Stimulated activated naive CD4-positive, alpha-beta T cell treated with Interleukin-2 at 50 U/mL for 16 hours (primary cell): ENCODE measurements at regions not wholly inside any gene's neighbourhood (a gene's known extent, or its start where the extent isn't known, plus 50 kb on each side); places are given as distances from the start of the nearest gene placed in this dataset.

Experiments
- DNase-seq: peaks from one replicate; lab custom pipeline; 2025; lab: John Stamatoyannopoulos, UW

DNA sequence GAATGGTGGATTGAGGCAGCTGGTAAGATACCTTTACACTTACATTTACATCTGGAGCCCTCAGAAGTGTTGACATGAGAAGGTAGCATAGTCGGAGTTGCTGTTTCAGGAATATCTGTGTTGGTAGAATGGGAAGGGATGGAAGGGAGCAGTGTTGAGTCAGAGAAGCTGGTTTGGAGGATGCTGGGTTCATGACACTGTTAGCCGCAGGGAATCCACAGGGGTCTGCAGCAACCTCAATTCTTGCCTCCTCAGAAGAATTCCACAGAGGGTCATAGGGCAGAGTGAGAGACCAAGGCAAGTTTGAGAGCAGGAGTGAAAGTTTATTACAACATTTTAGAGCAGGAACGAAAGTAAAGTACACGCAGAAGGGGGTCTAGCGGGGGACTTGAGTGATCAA lies 536.8 kb downstream of the QKI start:
- no peak for DNase-seq

DNA sequence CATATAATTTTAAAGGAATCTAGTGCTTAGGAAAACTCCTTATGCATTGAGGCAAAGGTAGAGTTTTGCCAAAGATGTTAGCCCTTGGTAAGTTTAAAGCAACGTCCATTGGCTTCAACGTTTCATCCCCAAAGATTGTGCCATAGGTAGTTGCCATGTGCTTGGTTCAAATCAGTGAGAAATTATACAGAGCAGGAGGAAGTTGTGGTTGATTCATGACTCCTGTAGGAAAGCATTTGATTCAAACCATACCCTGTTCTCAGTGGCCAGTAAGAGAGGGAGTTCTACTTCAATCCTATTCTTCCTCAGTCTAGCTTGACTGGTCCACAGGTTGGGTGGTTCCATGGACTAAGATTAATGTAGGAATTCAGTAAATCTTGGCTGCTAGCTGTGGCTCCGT lies 535.6 kb downstream of the QKI start:
- DNase-seq = no peak

DNA sequence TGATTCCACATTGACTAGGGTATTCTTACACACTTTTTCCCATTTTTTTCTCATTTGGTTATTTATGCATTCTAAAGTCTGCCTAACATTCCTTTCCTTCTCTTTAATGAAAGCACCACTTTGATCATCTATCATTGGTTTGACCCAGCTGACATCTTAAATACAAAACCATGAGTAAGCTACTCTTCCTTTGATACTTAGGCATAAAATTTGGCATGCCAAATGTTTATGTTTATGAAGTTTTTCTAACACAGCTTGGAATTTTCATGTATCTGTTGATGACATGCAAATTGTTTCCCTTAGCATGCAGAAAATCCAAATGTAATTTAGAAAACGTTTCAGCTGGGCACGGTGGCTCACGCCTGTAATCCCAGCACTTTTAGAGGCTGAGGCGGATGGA lies 534.9 kb downstream of the QKI start:
- no peak for DNase-seq

DNA sequence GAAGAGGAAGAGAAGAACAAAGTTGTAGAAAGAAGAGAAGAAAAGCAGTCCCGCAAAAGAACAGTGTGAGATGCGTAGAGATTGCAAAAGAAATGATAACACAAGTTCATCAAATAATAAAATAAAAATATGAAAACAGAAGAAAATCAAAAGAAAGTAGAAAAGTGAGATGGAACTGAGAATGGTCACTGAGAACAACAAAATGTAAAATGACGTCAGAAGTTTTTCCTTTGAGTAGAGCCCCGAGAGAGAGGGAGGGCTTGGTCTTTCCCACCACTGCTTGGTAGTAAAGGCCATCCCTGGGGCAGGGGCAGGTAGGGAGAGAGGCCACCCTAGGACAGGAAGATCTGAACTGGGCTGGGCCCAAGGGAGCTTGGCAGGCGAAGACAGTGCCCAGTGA lies 533.7 kb downstream of the QKI start:
- no peak for DNase-seq

DNA sequence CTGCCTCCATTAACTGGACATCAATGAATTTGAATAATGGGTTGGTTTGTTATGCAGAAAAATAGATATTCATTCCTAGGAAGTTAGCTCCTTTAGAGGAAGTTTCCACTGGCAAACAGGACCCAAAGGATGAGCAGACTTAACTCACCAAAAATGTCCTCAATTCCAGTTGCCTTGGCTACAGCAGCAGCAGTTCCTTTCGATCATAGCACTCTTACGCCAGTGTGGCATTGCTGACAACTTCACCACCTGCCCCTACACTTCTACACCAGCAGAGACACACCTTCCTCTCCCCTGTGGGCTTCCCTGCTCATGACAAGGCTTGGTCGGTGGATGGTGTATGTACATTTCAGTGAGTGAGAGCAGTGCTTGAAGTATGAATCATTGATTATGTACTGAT lies 532.8 kb downstream of the QKI start:
- no peak for DNase-seq

DNA sequence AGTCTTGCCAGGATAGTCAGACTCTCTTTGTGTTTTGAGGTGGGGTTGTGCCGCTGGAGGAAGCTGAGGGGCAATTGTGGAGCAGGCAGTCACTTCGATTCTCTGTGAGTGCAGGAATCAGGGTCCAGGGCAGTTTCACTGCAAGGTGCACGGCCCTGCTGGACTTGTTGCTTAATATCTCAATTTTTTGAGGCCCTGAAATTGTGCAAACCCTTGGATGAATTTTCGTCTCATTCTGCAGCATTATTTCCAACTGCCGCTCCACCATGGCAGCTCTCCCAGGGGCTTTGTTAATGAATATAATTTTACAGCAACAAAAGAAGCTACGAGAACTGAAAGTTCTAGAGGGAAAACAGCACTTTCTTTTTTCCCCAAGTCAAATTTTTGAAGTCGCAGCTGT lies 531.9 kb downstream of the QKI start:
- DNase-seq = no peak

DNA sequence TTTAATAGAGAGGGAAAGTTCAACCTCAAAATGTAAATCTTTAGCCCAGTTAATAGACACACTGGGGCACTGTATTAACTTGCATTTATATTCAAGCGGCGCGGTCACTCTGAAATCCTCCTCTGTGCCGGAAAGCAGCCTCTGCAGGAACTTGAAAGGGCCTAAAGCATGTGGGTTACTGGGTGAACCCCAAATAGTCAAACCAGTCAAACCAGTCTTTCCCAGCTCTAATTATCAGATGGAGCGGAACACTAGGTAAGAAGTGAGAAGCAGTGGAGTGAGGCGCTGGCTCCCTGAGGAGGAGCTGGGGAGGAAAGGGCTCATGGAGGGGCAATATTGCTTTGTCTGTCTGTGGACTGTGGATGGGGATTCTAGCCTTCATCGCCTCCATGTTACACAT lies 531.3 kb downstream of the QKI start:
- no peak for DNase-seq

DNA sequence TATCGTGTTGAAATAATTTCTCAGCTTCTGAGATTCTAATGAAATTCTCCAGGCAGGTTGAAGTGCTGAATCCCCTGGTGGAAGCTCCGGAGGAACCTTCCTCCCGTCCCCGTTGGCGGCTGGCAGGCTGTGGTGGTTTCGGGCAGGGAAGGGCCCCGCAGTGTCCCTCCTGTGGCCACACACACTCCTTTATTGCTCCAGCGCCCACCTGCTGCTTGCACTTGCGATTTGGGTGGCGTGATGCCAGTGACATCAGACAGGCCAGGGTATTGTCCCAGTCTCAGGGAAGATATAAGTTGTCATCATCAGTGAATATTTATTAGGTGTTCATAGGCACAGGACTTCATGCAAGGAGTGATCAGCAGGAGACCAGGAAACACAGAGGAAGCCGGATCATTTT lies 530.4 kb downstream of the QKI start:
- DNase-seq = no peak

DNA sequence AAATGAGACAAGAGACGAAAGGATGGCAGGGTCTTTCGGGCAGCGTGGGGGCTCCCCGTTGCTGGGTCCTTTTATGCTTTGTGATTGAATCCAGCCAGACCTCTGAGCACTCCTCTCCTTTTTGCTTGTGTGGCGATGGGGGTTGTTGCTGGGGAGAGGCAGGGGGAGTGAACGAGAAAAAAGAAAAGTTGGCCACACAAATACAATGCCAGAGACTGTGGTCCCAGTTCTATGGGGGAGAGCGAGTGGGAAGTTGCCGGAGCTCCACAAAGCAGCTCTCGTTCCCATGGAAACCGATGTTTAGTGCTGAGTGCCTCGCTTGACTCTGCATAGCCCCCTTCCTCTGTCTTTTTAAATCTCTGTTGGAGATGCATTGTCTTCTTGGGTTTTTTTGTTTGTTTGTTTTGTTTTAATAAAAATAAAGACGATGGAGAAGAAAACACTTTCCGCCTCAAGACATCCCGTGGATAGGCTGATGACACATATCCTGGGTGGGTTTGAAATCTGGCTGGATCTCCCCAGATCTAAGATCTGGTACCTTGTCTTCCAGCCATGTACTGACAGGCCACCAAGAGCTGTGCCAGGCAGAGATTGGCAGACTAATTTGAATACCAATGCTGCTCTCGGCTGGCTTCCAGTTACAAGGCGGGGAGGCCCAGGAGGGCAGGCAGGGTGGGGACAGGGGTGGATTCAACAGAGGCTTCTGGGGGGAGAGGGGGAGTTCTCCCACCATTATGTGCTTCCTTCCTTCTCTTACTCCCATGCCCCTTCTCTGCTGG lies 529.3 kb downstream of the QKI start:
- no peak for DNase-seq

DNA sequence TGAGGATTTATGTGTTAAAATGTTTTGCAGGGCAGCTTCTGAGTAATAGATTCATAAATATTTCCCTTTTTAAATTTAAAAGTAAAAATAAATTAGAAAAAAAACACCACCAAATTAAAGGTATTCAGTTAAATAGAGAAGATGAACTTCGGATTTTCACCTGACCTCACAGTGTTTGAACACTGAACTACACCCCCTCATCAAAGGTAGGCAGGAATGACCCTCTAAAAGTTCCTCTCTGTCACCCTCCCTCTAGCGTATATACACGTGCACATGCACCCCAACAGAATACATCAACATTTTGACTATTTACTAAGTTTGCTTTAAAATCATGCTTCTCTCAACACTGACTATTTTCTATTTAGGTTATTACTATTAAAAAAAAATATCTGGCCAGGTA lies 528.3 kb downstream of the QKI start:
- DNase-seq = no peak

DNA sequence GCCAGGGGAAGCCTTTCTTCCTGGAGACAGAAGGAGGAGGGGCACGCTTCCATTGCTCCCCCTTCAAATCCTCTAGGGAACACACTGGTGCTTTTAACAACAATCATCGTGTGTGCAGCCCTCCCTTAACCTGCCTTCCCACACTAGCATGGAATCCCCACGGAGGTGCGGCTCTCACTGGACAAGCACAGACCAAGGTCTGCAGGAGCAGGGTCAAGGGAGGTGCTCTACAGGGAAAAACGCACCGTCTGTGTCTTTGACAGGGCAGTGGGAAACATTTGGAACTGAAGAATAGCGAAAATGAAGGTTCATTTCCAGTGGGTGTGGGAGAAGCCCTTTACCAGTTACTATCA lies 527.1 kb downstream of the QKI start:
- no peak for DNase-seq

DNA sequence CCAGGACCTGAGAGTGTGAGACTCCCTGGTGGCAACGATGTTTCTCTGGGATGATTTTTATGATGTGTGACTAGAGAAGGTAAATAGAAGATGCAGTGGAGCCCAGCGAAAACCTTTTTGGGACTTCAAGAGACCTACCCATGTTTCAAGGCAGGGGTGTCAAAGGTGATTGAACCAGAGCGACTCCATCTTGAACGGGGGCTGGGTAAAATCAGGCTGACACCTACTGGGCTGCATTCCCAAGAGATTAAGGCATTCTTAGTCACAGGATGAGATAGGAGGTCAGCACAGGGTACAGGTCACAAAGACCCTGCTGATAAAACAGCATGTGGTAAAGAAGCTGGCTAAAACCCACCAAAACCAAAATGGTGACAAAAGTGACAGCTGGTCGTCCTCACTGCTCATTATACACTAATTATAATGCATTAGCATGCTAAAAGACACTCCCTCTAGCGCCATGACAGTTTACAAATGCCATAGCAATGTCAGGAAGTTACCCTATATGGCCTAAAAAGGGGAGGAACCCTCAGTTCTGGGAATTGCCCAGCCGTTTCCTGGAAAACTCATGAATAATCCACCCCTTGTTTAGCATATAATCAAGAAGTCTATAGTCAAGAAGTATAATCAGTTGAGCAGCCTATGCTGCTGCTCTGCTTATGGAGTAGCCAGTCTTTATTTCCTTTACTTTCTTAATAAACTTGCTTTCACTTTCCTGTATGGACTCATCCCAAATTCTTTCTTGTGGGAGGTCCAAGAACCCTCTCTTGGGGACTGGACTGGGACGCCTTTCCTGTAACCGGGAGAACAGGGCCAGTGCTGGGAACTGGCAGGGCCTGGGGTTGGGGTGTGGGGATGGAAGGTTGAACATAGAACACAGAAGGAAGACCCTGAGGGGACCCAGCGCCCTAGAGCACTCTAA lies 526.4 kb downstream of the QKI start:
- DNase-seq = no peak

DNA sequence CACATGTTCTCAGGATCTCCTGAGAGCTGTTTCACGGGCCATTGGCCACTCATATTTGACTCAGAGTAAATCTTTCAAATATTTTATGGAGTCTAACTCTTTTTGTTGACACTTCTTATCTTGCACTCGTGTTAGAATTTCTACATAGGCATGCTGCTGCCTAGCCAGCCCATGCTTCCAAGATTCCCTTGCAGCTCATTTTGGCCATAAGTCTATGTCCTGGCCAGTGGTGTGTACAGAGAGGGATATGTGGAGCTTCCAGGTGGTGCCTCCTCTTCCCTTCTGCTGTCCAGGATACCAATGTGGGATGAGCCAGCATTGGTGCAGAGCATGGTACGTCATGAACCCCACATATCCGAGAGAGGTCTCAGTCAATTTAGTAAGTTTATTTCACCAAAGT lies 522.6 kb downstream of the QKI start:
- no peak for DNase-seq

DNA sequence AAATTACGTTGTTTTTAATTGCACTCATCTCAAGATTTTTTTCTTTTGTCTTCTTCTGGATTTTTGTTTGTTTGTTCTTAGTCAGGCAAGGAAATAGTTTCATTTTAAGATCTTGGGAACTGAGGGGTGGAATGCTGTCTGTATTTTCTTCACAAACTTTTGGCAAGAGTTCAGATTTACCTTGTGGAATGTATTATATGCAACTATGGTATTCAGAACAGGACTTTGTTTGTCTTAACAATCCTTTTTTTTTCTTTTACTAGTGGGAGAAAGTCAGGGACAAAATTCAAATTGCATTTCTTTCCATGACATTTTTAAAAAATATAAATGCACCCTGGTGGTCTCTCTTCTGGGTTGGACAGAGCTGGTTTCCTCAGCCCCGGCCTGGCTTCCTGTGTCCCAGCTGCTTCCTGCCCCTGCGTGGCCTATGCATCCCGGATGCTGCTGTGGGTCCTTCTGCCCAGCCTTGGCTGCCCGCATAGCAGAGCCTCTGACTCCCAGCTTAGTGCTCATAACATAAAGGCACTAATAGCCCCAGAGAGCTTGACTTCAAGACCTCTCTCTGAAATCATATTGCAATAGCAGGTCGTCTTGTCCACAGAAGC lies 520.7 kb downstream of the QKI start:
- no peak for DNase-seq

DNA sequence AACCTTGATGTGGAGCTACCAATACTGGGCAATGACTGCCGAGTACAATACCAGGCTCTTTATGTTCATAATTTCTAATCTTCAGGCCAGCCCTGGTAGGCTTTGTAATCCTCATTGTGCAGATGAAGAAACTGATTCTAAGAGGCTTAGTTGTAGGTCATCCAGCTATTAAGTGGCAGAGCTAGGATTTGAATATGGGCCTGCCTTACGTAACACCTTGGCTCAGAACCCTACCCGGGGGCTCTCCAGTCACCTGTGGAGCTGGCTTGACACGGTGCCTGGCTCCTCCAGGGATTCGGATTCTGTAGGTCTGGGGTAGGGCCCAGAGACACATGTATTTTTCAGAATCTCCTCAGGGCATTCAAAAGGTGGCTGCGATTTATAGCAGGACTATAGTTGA lies 515.5 kb downstream of the QKI start:
- DNase-seq = no peak

DNA sequence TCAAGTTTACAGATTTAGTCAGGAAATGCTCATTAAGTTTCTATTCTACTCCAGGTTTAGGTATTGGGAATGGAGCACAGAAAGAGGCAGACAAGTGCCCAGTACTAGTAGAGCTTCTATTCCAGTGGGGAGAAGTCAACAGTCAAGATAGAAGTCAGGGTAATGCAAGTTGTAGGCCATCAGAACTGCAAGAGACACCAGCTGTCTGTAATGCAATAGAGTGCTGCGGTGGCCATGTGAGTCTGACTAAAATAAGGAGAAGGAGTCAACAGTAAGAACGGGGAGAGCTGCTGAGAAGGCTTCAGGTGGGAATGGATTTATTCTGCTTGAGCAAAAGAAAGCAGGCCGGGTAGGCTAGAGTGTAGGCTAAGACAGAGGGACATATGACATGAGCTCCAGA lies 515.0 kb downstream of the QKI start:
- no peak for DNase-seq

DNA sequence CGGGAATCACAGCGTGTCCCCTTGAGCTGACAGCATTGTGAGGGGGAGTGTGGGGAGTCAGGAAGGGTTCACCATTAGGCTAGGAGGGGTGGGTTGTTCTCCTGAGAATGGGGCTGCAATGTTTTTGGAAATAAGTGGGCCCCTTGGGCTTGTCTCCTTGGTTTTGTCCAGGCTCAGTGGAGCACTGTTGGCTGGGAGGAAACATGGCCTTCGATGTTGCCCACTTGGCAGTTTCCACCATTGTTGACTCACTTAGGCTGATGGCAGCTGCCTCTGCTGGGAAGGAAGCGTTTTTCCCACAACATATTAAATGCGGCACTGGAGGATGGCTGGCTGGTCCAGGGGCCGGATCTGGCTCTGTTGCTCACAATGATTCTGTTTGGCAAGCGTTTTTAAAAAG lies 512.1 kb downstream of the QKI start:
- DNase-seq = no peak

DNA sequence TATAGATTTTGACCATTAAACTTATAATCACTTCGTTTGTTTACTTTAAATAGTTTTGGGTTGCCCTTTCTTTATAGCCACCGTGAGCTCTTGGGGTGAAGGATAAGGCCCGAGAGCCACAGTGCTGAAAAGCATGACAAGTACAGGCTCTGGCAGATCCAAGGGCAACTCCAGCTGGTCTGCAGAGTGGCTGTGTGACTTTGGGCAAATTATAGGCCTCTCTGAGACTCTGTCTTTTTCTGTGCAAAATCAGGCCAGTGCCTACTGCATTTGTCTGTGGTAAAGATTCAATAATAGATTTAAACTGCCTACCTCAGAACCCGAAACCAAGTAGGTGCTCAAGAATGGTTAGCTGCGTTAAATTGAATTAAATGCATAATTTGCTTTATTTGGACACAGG lies 511.3 kb downstream of the QKI start:
- no peak for DNase-seq

DNA sequence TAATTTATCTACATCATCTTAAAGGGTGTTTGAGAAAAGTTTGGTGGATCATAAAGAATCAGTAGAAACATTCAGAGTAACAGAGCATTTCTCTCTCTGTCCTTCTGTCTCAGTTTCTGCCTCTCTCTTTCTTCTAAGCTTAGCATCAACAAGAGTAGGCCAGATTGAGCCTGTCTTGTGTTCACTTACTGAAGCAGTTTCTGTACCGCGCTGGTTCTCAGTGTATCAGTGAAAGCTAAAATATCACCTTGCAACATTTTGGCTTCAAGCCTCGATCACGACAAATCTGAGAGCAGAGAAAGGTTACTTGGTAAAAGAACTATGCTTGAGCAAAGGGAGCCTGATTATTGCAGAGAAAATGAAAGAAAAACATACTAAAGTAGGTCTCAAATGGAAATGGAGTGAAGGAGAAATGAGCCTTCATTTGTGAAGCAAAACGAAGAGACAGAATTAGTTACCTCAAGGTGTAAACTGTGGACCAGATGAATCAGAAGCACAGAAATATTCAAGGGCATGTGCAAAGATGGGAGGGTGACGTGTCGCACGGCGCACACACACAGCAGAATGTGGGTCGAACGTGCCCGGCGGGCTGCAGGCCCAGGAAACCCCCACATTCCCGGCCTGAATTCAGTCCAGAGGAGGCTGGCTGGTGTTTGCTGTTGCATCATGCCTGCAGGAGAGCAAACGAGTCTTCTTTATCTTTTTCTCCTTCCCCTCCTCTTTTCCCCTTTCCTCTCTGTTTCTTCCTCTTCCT lies 509.3 kb downstream of the QKI start:
- DNase-seq = no peak

DNA sequence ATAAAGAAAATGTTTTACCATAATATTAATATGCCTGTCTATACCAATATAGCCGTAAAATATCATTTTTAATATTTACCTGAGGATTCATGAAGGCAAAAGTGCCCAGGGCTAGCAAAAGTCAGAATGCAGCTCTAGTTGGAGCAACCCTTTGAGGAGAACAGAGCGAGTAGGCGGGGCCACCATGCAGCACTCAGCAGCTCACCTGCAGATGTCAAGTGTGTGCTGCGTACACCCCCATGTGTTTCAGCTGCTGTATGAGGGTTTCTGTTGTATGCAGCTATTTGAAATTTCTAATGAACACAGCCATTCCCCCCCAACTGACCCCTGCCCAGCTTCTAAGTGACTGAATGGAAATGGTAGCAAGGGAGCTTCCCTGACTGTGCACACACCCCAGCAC lies 508.0 kb downstream of the QKI start:
- DNase-seq = no peak

DNA sequence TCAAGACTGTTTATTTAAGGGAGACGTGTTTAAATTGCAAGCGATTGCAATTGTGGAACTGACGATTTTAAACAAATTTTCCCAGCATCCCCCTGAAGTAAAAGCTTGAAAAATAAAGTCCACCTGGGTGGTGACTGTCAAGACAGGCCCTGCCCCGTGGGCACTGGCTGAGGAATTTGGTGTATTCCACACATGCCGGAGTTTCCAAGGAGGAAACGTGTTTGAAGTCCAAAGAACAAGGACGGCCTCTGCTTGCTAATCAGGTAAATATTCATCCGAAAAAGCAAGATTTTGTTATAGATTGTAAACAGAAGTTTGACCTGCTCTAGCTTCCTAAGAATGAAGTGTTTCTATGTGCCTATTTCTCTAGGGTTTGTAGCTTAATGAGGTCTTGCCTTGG lies 505.1 kb downstream of the QKI start:
- no peak for DNase-seq

DNA sequence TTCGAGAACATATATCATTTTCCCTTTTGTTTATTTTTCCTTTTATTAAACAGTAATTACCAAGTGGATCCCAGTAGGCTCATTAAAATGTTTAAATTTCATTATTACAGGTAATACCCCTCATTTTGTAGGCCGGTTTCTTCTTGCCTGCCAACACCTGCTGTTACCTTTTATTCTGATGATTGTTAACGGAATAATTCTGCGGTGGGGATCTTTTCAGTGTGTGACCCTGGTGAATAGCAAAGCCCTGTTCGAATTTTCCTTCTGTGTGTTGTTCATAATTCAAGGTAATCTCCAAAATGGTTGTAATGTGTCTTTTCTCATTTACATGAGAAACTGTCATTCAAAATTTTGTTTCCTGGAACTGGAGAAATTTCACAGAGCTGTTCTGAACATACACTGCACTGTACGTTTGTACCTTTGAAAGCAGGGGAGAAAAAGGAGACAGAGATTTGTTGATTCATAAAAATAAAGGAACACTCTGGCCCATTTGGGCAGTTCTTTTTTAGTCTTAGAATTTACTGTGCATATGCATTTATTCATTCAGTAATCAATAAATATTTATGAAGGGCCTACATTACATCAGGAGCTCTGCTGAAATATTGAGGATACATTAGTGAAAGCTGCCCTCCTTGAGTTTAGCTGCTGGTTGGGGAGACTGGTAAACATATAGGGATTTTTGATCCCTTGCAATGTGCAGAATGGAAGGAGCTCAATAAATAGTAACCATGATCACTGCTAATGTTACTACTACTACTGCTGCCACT lies 502.0 kb downstream of the QKI start:
- DNase-seq = no peak
